GM12875 (cell line): ENCODE measurements at regions not wholly inside any gene's neighbourhood (a gene's known extent, or its start where the extent isn't known, plus 50 kb on each side); places are given as distances from the start of the nearest gene placed in this dataset.

Source experiments
- H3K4me3 ChIP-seq: one replicate; pipeline ENCODE4 v1.5.1; 2011; ENCODE audit warnings: low read depth, low read length, control low read depth
- TF ChIP-seq, protein P1 (sequence below): IDR thresholded peaks from 2 replicates; pipeline ENCODE4 v1.5.1; 2011; ENCODE audit warnings: low read depth, mild to moderate bottlenecking, control low read depth, inconsistent platforms, low read length, moderate library complexity, borderline replicate concordance; ENCODE audit not compliant: insufficient read depth

DNA sequence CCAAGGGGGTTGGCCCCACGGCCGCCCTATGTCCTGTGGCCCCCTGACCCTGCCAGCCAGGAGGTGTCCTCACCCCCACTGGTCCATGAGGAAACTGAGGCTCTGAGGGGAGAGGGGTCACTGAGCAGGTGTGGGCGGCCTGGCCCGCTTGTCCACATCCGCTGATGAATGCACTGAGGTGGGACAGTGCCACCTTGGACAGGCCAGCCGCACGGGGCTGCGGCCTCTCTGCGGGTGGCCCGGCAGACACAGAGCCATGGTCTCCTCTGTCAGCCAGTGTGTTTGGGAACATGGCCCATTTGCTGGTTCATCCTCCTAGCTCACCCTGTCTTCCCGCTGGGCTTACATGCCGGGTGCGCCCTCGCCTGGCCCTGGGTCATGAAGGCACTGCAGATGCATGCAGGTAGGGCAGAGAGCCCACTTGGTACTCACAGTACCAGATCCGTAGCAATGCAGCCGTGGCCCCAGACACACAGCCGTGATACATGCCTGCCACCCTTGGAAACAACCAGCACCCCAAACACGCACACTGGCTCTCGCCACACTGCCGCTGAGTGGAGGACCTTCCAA, 93.9 kb downstream of the ENGASE start:
- H3K4me3 ChIP-seq, result no peak overlapping the region
- TF ChIP-seq, protein P1, sequence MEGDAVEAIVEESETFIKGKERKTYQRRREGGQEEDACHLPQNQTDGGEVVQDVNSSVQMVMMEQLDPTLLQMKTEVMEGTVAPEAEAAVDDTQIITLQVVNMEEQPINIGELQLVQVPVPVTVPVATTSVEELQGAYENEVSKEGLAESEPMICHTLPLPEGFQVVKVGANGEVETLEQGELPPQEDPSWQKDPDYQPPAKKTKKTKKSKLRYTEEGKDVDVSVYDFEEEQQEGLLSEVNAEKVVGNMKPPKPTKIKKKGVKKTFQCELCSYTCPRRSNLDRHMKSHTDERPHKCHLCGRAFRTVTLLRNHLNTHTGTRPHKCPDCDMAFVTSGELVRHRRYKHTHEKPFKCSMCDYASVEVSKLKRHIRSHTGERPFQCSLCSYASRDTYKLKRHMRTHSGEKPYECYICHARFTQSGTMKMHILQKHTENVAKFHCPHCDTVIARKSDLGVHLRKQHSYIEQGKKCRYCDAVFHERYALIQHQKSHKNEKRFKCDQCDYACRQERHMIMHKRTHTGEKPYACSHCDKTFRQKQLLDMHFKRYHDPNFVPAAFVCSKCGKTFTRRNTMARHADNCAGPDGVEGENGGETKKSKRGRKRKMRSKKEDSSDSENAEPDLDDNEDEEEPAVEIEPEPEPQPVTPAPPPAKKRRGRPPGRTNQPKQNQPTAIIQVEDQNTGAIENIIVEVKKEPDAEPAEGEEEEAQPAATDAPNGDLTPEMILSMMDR, result no peak

DNA sequence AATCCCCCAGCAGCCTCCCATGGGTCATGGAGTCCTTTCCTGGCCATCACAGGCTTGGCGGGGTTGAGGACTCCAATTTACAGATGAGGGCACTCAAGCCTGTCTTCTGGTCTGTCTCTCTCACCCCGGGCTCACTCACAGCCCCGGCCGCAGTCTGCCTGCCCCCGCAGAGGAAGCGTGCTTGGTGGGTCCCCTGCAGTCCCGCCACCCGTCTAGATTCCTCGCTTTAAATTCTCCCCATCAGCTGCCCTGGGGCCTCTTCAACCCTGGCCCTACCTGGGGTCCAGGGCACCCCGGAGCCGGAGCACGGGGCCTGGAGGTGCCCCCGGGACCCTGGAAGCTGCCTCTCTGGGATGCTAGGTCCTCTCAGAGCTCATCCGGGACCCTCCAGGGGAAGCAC, 92.9 kb downstream of the ENGASE start:
- TF ChIP-seq, protein P1, result no peak
- no peak overlapping the region for H3K4me3 ChIP-seq

DNA sequence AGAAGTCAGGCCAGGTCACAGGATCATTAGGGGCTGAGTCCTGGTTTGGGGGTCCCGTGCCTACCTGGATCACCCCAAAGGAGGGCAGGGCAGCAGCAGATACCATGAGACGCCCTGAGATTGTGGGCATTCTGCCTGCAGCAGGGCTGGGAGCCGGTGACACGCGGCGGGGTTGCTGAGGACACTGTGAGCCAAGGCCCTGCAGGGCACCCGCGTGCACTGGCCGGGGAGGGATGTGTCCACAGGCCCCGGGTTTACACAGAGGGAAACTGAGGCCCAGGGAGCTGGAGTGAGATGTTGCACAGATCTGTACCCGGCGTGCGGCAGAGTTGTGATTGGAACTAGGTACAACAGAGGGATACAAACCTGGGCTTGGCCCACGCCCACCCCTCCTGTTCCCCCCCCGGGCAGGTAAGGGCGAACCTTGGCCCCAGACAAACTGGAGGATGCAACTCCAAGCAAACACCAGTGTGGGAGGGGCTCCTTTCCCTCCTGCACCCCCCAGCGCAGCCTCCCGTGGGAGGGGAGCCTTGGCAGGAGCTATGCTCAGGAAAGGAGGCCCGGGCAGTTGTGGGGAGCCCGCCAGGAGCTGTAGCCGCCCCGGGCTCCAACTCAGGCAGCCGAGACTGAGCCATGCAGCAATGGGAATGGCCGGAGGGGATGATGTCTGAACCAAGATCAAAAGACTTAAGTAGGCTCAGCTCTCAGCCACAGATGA, 91.3 kb downstream of the ENGASE start:
- H3K4me3 ChIP-seq, result no peak overlapping the region
- TF ChIP-seq, protein P1, result no peak

DNA sequence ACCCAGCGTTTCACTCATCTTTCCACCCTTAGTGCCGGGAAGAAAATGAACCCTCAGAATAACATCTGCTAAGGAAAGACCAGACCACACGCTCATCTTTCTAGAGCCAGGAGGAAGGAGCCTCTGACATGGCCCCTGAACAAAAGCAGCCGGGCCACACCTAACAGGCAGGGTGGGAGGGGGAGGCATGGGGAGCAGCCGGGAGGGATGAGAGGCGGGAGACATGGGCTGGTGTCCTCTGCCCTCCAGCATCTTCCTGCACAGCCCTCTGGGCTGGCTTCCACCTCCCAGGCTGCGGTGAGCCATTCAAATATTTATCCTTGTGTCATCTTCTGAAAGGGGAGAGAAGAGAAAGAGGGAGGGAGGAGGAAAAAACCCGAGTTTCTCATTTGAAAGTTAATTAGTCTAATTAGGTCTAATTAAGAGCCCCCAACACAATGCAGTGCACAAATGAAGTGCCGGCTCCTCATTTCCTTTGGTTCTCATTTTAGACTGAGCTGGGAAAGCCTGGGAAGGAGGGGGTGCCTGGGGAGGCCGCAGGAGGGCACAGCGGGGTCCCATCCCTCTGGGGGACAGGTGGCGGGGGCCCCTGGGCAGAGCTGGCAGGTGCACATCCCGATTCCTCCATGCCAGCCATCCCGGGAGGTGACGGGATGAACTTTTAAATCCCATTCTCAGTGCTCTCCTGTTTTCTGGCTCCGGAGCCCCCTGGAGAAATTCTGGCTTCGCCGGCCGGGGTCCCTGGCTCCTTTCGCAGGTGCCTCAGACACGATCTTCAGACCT, 90.5 kb downstream of the ENGASE start:
- no peak overlapping the region for H3K4me3 ChIP-seq
- TF ChIP-seq, protein P1, result no peak

DNA sequence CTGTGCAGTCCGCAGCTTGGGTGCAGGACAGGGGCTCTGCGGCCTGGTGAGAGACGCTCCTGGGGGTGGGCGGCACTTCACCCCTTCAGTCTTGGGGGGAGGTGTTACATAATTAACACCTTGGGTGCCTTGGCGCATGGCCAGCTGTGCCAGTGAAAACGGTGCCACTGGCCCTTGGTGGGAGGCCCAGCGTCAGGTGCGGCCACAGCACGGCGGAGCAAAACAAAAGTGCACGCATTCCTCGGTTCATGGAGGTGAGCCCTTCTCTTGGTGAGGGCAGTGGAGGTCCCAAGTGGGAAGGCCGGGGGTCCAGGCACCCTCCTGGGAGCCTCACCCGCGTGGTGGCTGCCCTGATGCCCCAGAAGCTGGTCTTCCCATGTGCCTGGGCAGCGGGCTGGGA, 89.8 kb downstream of the ENGASE start:
- H3K4me3 ChIP-seq, result no peak overlapping the region
- TF ChIP-seq, protein P1, result no peak

DNA sequence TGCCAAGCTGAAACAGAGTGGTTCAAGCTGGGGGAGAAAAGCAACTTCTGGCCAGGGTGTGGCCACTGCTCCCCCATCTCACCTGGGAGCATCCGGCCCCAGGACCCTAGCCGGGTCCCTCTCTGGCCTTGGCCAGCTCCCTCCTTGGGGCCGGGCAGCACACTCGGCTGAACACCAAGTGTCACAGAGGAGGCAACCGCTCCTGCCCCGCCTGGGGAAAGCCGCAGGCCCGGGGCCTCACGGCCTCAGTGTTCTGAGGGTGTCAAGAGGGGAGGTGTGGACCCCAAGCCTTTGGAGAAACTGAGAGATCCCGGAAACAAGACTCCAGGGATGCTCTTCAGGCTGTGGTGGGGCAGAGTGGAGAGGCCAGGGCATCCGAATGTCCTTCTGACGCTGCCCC, 88.4 kb downstream of the ENGASE start:
- H3K4me3 ChIP-seq, result no peak overlapping the region
- TF ChIP-seq, protein P1, result no peak
